ENCODE measurements at regions not wholly inside any gene's neighbourhood (a gene's known extent, or its start where the extent isn't known, plus 50 kb on each side); places are given as distances from the start of the nearest gene placed in this dataset.

DNA sequence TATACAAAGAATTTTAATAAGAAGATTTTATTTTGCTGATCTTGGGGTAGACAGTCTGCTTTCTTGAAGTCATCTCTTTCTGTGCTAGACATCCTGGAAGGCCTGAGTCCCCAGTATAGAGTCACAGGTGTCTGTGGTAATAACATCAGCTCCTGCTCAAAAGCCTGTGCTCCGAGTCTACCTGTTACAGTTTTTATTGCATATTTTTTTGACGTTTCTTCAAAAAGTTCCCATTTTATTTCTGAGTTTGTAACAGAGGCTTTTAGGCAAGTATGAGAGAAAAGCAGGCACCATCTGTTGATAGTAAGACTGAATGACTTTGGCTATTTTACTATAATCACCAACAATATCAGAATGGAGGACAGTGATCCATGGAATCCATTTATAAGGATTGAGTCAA, 58.0 kb upstream of the WDR26 start:
- TF ChIP-seq, protein P1, sequence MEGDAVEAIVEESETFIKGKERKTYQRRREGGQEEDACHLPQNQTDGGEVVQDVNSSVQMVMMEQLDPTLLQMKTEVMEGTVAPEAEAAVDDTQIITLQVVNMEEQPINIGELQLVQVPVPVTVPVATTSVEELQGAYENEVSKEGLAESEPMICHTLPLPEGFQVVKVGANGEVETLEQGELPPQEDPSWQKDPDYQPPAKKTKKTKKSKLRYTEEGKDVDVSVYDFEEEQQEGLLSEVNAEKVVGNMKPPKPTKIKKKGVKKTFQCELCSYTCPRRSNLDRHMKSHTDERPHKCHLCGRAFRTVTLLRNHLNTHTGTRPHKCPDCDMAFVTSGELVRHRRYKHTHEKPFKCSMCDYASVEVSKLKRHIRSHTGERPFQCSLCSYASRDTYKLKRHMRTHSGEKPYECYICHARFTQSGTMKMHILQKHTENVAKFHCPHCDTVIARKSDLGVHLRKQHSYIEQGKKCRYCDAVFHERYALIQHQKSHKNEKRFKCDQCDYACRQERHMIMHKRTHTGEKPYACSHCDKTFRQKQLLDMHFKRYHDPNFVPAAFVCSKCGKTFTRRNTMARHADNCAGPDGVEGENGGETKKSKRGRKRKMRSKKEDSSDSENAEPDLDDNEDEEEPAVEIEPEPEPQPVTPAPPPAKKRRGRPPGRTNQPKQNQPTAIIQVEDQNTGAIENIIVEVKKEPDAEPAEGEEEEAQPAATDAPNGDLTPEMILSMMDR (IDR thresholded peaks at IDR 0.05): no peak
- Histone ChIP-seq H3K4me1 (no peaks in the 10 kb centered on the region), H3K9me3 (no peaks in the 10 kb centered on the region), H3K36me3 (no peaks in the 10 kb centered on the region), H3K27ac (no peak overlapping the region), H3K4me3 (no peak overlapping the region), H3K27me3 (no peaks in the 10 kb centered on the region)
- intact Hi-C loops (cut with DNase I; ENCODE audit: low total_unique reads): no loop called here
- no peak for DNase-seq

DNA sequence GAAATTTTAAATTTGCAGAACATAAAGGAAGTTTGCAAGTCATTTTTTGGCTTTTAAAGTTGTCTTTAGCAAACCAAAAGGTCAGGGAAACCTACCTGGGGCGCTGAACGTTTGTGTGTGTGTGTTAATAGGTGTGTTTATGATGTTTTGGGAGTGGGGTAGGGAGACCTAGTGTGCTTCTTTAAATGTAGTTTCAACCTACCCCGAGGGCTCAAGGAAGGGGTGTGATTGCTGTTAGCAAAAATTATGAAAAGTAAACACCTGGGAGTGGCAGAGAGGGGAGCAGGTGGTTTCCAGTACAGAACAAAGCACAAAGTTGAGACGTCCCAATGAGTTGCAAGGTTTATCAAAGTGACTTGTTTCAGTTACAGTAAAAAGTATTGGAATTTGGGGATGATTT, 58.7 kb upstream of the WDR26 start:
- no peak overlapping the region for H3K4me3 ChIP-seq
- H3K4me1 ChIP-seq: peaks cover 0 to 6% (median 5%) of the 10 kb centered on the region in 4 donors
- H3K36me3 ChIP-seq: no peaks in the 10 kb centered on the region
- H3K9me3 ChIP-seq: no peaks in the 10 kb centered on the region
- intact Hi-C loops (cut with DNase I; ENCODE audit: low total_unique reads): no loop called here
- DNase-seq: no peak
- H3K27me3 ChIP-seq: no peaks in the 10 kb centered on the region
- TF ChIP-seq, protein P1 (IDR thresholded peaks at IDR 0.05): no peak
- H3K27ac ChIP-seq: no peak overlapping the region

DNA sequence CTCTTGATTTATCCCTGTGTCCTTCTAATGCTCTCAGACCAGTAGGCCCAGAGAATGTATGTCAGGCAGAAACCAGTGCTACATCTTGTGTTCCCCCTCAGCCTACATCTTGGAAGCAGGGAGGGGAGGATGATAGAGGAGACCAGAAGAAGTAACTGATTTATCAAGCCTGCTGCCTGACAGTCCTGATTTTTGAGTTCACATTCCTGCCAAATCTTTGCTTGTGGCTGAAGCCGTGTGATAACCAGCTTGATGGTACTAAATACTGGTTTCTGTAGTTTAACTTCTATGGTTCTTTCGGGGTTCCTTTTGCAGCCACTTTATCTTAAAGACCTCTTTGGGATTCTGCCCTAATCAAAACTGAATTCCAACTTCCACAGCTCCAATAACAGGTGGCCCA, 59.7 kb upstream of the WDR26 start:
- no peak overlapping the region for H3K27ac ChIP-seq
- no peaks in the 10 kb centered on the region for H3K27me3 ChIP-seq
- no peaks in the 10 kb centered on the region for H3K9me3 ChIP-seq
- no peak for DNase-seq
- H3K36me3 ChIP-seq: no peaks in the 10 kb centered on the region
- intact Hi-C loops (cut with DNase I; ENCODE audit: low total_unique reads): no loop called here
- no peak overlapping the region for H3K4me3 ChIP-seq
- H3K4me1 ChIP-seq: peaks cover 0 to 12% (median 11%) of the 10 kb centered on the region in 4 donors
- TF ChIP-seq, protein P1 (IDR thresholded peaks at IDR 0.05): no peak

DNA sequence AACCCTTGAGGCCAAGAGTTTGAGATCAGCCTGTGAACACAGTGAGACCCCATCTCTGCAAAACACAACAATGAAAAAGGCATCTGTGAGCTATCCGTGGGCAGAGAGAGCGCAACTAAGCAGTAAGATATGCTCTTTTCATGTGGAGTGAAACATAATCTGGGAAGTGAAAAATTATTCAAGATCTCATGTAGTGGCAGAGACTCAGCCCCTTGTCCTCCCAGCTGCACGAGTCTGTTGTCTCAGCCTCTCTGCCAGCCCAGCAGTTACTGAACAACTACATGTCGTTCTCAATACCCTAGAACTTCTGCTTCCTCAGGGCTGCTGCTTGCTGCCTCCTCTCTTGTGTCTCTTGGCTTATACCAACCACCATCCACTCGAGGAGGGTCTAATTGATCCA, 61.3 kb upstream of the WDR26 start:
- H3K27me3 ChIP-seq: no peaks in the 10 kb centered on the region
- DNase-seq: no peak
- peaks cover 0 to 22% (median 12%) of the 10 kb centered on the region in 4 donors for H3K4me1 ChIP-seq
- no peak overlapping the region for H3K27ac ChIP-seq
- no peak overlapping the region for H3K4me3 ChIP-seq
- intact Hi-C loops (cut with DNase I; ENCODE audit: low total_unique reads): no loop called here
- no peaks in the 10 kb centered on the region for H3K9me3 ChIP-seq
- H3K36me3 ChIP-seq: no peaks in the 10 kb centered on the region
- TF ChIP-seq, protein P1 (IDR thresholded peaks at IDR 0.05): no peak

DNA sequence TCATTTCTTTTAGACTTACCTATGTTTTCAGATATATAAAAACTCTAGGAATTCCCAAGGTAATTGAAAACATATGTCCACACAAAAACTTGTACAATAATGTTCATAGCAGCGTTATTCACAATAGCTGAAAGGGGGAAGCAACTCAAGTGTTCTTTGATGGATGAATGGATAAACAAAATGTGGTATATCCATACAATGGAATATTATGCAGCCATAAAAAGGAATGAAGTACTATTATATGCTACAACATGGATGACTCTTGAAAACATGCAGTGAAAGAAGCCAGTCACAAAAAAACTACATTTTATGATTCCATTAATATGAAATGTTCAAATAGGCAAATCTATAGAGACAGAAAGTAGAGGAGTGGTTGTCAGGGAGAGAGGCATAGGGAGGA, 62.2 kb upstream of the WDR26 start:
- DNase-seq: no peak
- TF ChIP-seq, protein P1 (IDR thresholded peaks at IDR 0.05): no peak
- Histone ChIP-seq H3K4me1 (peaks cover 0 to 25% (median 12%) of the 10 kb centered on the region in 4 donors), H3K4me3 (no peak overlapping the region), H3K27ac (no peak overlapping the region), H3K36me3 (no peaks in the 10 kb centered on the region), H3K27me3 (no peaks in the 10 kb centered on the region), H3K9me3 (no peaks in the 10 kb centered on the region)
- intact Hi-C loops (cut with DNase I; ENCODE audit: low total_unique reads): no loop called here
